K562 (cell line): ENCODE measurements at regions not wholly inside any gene's neighbourhood (a gene's known extent, or its start where the extent isn't known, plus 50 kb on each side); places are given as distances from the start of the nearest gene placed in this dataset.

Experiments
- ATAC-seq: fragments of 200-7000 bp; cut with Tn5 transposase; 3 replicates; pipeline ENCODE4 v1.9.1; 2020; ENCODE audit warnings: moderate library complexity
- BruUV-seq: library from RNA; stranded (reverse); fragments of 400-500 nt; replicated peaks from 2 replicates; lab custom pipeline; 2021; lab: Mats Ljungman, UMichigan
- CTCF ChIA-PET: fragments of 300-600 bp; formaldehyde crosslinking; extraction: SDS; loops from one replicate; lab custom pipeline; 2021; ENCODE audit warnings: low intra/inter-chr PET ratio; lab: Yijun Ruan, JAX
- POLR2A ChIA-PET: fragments of 300-600, 350-650 bp; sonication (Branson Sonifier 250); formaldehyde crosslinking; extraction: SDS; loops from one replicate; lab custom pipeline; 2021; ENCODE audit warnings: antibody characterized with exemption, inconsistent platforms; lab: Yijun Ruan, JAX
- DNase-seq, 4 experiments: peaks; one replicate each; pipeline versions ENCODE4 v3.0.0 to v3.0.0-alpha.2; 2011 to 2018; ENCODE audit warnings: low spot score in 3 of 4, mixed read lengths in 3 of 4; ENCODE audit errors: extremely low read depth in 1 of 4
- FAIRE-seq: peaks from 2 replicates; lab custom pipeline; 2011; peaks lifted over from hg19 to GRCh38; lab: Jason Lieb, UNC
- H2AFZ ChIP-seq: 2 replicates; pipeline ENCODE4 v1.6.0; 2011; ENCODE audit warnings: low read depth, low read length, control low read depth, inconsistent platforms
- H3K27ac ChIP-seq: fragments of 200-600 bp; 3 replicates; pipeline ENCODE4 v1.8.0; 2011; ENCODE audit warnings: low read depth, mild to moderate bottlenecking, control low read depth, inconsistent platforms, low read length, moderate library complexity, mixed read lengths; ENCODE audit errors: extremely low read depth
- H3K27me3 ChIP-seq, 2 experiments: fragments of 300-600 bp in 1 of 2; 2 replicates in 1 of 2; 3 replicates in 1 of 2; pipeline versions ENCODE4 v1.6.0 to v1.8.0; 2011; ENCODE audit warnings: inconsistent platforms in 2 of 2, low read length in 2 of 2, mild to moderate bottlenecking in 1 of 2, mixed read lengths in 1 of 2, moderate library complexity in 1 of 2; ENCODE audit not compliant: control insufficient read depth in 2 of 2, insufficient read depth in 2 of 2
- H3K36me3 ChIP-seq: fragments of 300-600 bp; 3 replicates; pipeline ENCODE4 v1.8.0; 2011; ENCODE audit warnings: mild to moderate bottlenecking, low read length, inconsistent platforms; ENCODE audit not compliant: control insufficient read depth, insufficient read depth
- H3K4me1 ChIP-seq, 2 experiments: fragments of 200-600 bp in 1 of 2; replicated peaks in 1 of 2; 2 replicates in 1 of 2; 3 replicates in 1 of 2; pipeline versions ENCODE4 v1.5.1 to v1.8.0; 2011; ENCODE audit warnings: inconsistent platforms in 2 of 2, low read length in 2 of 2, mild to moderate bottlenecking in 1 of 2, mixed read lengths in 1 of 2, moderate library complexity in 1 of 2; ENCODE audit not compliant: control insufficient read depth in 2 of 2, insufficient read depth in 2 of 2
- H3K4me2 ChIP-seq: 2 replicates; pipeline ENCODE4 v1.6.1; 2011; ENCODE audit warnings: low read length, control low read depth, inconsistent platforms, mixed read lengths; ENCODE audit not compliant: insufficient read depth
- H3K4me3 ChIP-seq: fragments of 200-600 bp; sonication (generic), shearing (Covaris generic); 2 replicates; pipeline ENCODE4 v1.5.1; 2016; ENCODE audit warnings: control low read depth, inconsistent platforms
- H3K79me2 ChIP-seq: fragments of 200-600 bp; 3 replicates; pipeline ENCODE4 v1.8.0; 2011; ENCODE audit warnings: low read length, inconsistent platforms; ENCODE audit not compliant: control insufficient read depth, insufficient read depth
- H3K9ac ChIP-seq, 2 experiments: 2 replicates each; pipeline versions ENCODE4 v1.6.0 to v1.6.1; 2011; ENCODE audit warnings: low read depth in 2 of 2, low read length in 2 of 2, control low read depth in 1 of 2, inconsistent platforms in 1 of 2, mild to moderate bottlenecking in 1 of 2, mixed read lengths in 1 of 2; ENCODE audit not compliant: insufficient read depth in 1 of 2
- H3K9me1 ChIP-seq: one replicate; pipeline ENCODE4 v1.6.0; 2011; ENCODE audit warnings: inconsistent platforms, mild to moderate bottlenecking, low read length, moderate library complexity; ENCODE audit not compliant: control insufficient read depth, insufficient read depth
- H3K9me3 ChIP-seq: replicated peaks from 2 replicates; pipeline ENCODE4 v1.5.1; 2011; ENCODE audit warnings: low read depth, low read length, inconsistent platforms; ENCODE audit not compliant: control insufficient read depth, insufficient read depth
- H4K20me1 ChIP-seq: replicated peaks from 2 replicates; pipeline ENCODE4 v1.6.1; 2011; ENCODE audit warnings: low read length, inconsistent platforms, mixed read lengths; ENCODE audit not compliant: control insufficient read depth, insufficient read depth
- BCL6 ChIP-seq: fragments of 250-450 bp; sonication (Bioruptor Pico); IDR thresholded peaks from 2 replicates; pipeline ENCODE4 v1.4.0; 2020
- BCOR ChIP-seq: fragments of 450-650 bp; IDR thresholded peaks from 2 replicates; pipeline ENCODE4 v1.6.1; 2016
- CHD2 ChIP-seq: IDR thresholded peaks from 2 replicates; pipeline ENCODE4 v1.6.1; 2011; ENCODE audit warnings: low read depth, low read length
- EHMT2 ChIP-seq: fragments of 450-650 bp; IDR thresholded peaks from 2 replicates; pipeline ENCODE4 v1.6.1; 2018; ENCODE audit warnings: antibody characterized with exemption
- GATAD2A ChIP-seq: fragments of 450-650 bp; IDR thresholded peaks from 2 replicates; pipeline ENCODE4 v1.6.1; 2017
- HNRNPUL1 ChIP-seq: fragments of 200-400 bp; formaldehyde crosslinking; IDR thresholded peaks from 2 replicates; pipeline ENCODE4 v1.6.1; 2017; ENCODE audit warnings: low read length
- LEF1 ChIP-seq: fragments of 450-650 bp; IDR thresholded peaks from 2 replicates; pipeline ENCODE4 v1.6.1; 2016; ENCODE audit warnings: mild to moderate bottlenecking
- MECOM ChIP-seq: fragments of 250-450 bp; sonication (Bioruptor Pico); IDR thresholded peaks from 2 replicates; pipeline ENCODE4 v1.8.0; 2022; ENCODE audit warnings: inconsistent platforms
- MTA3 ChIP-seq: fragments of 450-650 bp; formaldehyde crosslinking; IDR thresholded peaks from 2 replicates; pipeline ENCODE4 v1.6.1; 2017; ENCODE audit warnings: mild to moderate bottlenecking, borderline replicate concordance
- POLR2AphosphoS2 ChIP-seq: IDR thresholded peaks from 2 replicates; pipeline ENCODE4 v1.6.1; 2012; ENCODE audit warnings: low read length, improper control_type of control experiment
- PTTG1 ChIP-seq: fragments of 450-650 bp; IDR thresholded peaks from 2 replicates; pipeline ENCODE4 v1.6.1; 2016; ENCODE audit warnings: low read depth, mild to moderate bottlenecking, missing genetic modification characterization, missing compliant biosample characterization
- SIX5 ChIP-seq, 2 experiments: IDR thresholded peaks; 2 replicates each; pipeline ENCODE4 v1.6.1; 2011; ENCODE audit warnings: low read length in 2 of 2, borderline replicate concordance in 1 of 2, low read depth in 1 of 2, mild to moderate bottlenecking in 1 of 2, moderate library complexity in 1 of 2; ENCODE audit not compliant: insufficient read depth in 1 of 2
- TCF3 ChIP-seq: sonication (generic); formaldehyde crosslinking; IDR thresholded peaks from 2 replicates; pipeline ENCODE4 v1.4.0; 2020; ENCODE audit warnings: mild to moderate bottlenecking, missing genetic modification reagents
- ZBTB7A ChIP-seq: IDR thresholded peaks from 2 replicates; pipeline ENCODE4 v1.6.1; 2011; ENCODE audit warnings: low read depth, mild to moderate bottlenecking, low read length, moderate library complexity, borderline replicate concordance; ENCODE audit not compliant: control insufficient read depth
- ZC3H11A ChIP-seq: IDR thresholded peaks from 2 replicates; pipeline ENCODE4 v1.6.1; 2012; ENCODE audit warnings: low read depth, low read length, improper control_type of control experiment
- ZKSCAN1 ChIP-seq: fragments of 150-350 bp; IDR thresholded peaks from 2 replicates; pipeline ENCODE4 v1.6.1; 2016; ENCODE audit warnings: low read depth, low read length
- ZNF140 ChIP-seq: fragments of 250-450 bp; sonication (Bioruptor Pico); IDR thresholded peaks from 2 replicates; pipeline ENCODE4 v1.8.0; 2021; ENCODE audit warnings: moderate library complexity, mild to moderate bottlenecking, inconsistent platforms
- ZNF174 ChIP-seq: fragments of 250-450 bp; sonication (Bioruptor Pico); IDR thresholded peaks from 2 replicates; pipeline ENCODE4 v1.4.0; 2020; ENCODE audit warnings: mild to moderate bottlenecking
- ZNF444 ChIP-seq: fragments of 250-450 bp; sonication (Bioruptor Pico); IDR thresholded peaks from 2 replicates; pipeline ENCODE4 v1.4.0; 2020; ENCODE audit warnings: mild to moderate bottlenecking, moderate library complexity
- WGBS: fragments of 100-300 bp; shearing (Covaris generic); methylation state at CpG from one replicate; pipeline ENCODE4 v1.1.6; 2016; ENCODE audit warnings: low coverage, mixed read lengths; ENCODE audit not compliant: insufficient coverage; ENCODE audit errors: missing lambda C conversion rate; 5-methylcytosine and 5-hydroxymethylcytosine counted together
- in situ Hi-C: fragments of 300-500 bp; cut with MboI; formaldehyde crosslinking; loops from 4 replicates; pipeline ENCODE4 v1.15.0; 2018; ENCODE audit warnings: inconsistent platforms, mixed read lengths
- intact Hi-C: fragments of 100-400 bp; cut with micrococcal nuclease; formaldehyde crosslinking; loops from 2 replicates; pipeline ENCODE4 v1.14.2; 2022

DNA sequence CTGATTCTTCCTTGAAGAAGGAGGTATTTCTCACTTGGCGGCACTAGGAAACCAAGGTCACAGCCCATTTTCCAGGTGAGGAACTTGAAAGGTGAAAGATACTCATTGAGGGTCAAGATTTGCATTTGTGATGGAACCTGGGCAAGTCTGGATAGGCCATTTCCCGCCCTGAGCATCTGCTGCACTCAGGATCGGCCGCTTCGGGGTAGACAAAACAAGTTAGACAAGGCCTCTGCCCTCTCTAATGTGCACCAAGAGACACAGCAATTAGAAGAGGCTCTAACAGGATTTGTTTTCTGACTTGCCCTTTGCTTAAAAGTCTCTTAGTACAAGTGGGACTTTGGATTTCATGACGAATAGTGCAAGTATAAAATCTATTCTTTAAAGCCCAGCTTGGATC lies 167.2 kb downstream of the KTN1 start:
- no peaks in the 10 kb centered on the region for H3K4me1 ChIP-seq
- H3K9me1 ChIP-seq: no peaks in the 10 kb centered on the region
- no TSS peak for BruUV-seq
- no peak overlapping the region for H3K4me2 ChIP-seq
- CTCF ChIA-PET: no interaction called here
- in situ Hi-C loops: no loop called here
- no peaks in the 10 kb centered on the region for H3K79me2 ChIP-seq
- peaks cover 0 to 18% of the 10 kb centered on the region in 2 experiments; a peak in 2 of 5 replicates for H3K27me3 ChIP-seq
- POLR2A ChIA-PET: no interaction called here
- FAIRE-seq (no peak), ATAC-seq (no peak), DNase-seq (no peak)
- intact Hi-C loops: no loop called here
- no peak overlapping the region for H3K4me3 ChIP-seq
- no peaks in the 10 kb centered on the region; the same call in 1 of the 2 replicates for H4K20me1 ChIP-seq
- no peak overlapping the region for H2AFZ ChIP-seq
- H3K9ac ChIP-seq: no peak overlapping the region
- no peaks in the 10 kb centered on the region for H3K36me3 ChIP-seq
- no peak overlapping the region for H3K27ac ChIP-seq
- WGBS: 3% methylated on average over 5 of the region's 6 CpGs
- no peaks in the 10 kb centered on the region for H3K9me3 ChIP-seq
- no peak for TF ChIP-seq EHMT2
- TF ChIP-seq ZC3H11A: no peak
- TF ChIP-seq LEF1: no peak
- no peak for TF ChIP-seq GATAD2A
- TF ChIP-seq ZNF174 (CRISPR knock-in tag): no peak
- TF ChIP-seq MTA3: no peak
- no peak for TF ChIP-seq PTTG1 (tag)
- TF ChIP-seq ZNF444 (CRISPR knock-in tag): no peak
- TF ChIP-seq POLR2AphosphoS2: no peak
- no peak for TF ChIP-seq BCL6 (CRISPR knock-in tag)
- no peak for TF ChIP-seq MECOM (CRISPR knock-in tag)
- no peak for TF ChIP-seq CHD2
- TF ChIP-seq SIX5 (IDR thresholded peaks at IDR 0.05; ENCODE audit: borderline replicate concordance in 1 of 2, insufficient read depth in 1 of 2, low read depth in 1 of 2, low read length in 2 of 2): no peak
- no peak for TF ChIP-seq ZNF140
- no peak for TF ChIP-seq BCOR
- no peak for TF ChIP-seq ZBTB7A
- TF ChIP-seq HNRNPUL1: no peak
- no peak for TF ChIP-seq TCF3
- TF ChIP-seq ZKSCAN1: no peak
